MM.1S (cell line): ENCODE measurements at regions not wholly inside any gene's neighbourhood (a gene's known extent, or its start where the extent isn't known, plus 50 kb on each side); places are given as distances from the start of the nearest gene placed in this dataset.

ENCODE experiments used
- DNase-seq: peaks from one replicate; pipeline ENCODE4 v3.0.0-alpha.2; 2015
- H2AFZ ChIP-seq: fragments of 300-600 bp; sonication (generic); 2 replicates; pipeline ENCODE4 v1.6.0; 2016; ENCODE audit warnings: antibody characterized with exemption, low read length
- H3F3A ChIP-seq: fragments of 300-600 bp; sonication (generic); 2 replicates; pipeline ENCODE4 v1.6.1; 2016; ENCODE audit warnings: mild to moderate bottlenecking, antibody characterized with exemption, low read length, moderate library complexity, mixed read lengths; ENCODE audit not compliant: insufficient read depth
- H3K27ac ChIP-seq: fragments of 300-600 bp; sonication (generic); 2 replicates; pipeline ENCODE4 v1.5.1; 2016; ENCODE audit warnings: mild to moderate bottlenecking, low read length
- H3K27me3 ChIP-seq: fragments of 300-600 bp; sonication (generic); replicated peaks from 2 replicates; pipeline ENCODE4 v1.6.0; 2016; ENCODE audit warnings: low read length; ENCODE audit not compliant: insufficient read depth
- H3K36me3 ChIP-seq: fragments of 300-600 bp; sonication (generic); replicated peaks from 2 replicates; pipeline ENCODE4 v1.6.1; 2016; ENCODE audit warnings: mild to moderate bottlenecking, low read length, mixed read lengths; ENCODE audit not compliant: insufficient read depth
- H3K4me1 ChIP-seq: fragments of 300-600 bp; sonication (generic); 2 replicates; pipeline ENCODE4 v1.6.1; 2016; ENCODE audit warnings: low read length, mixed read lengths
- H3K4me2 ChIP-seq: fragments of 300-600 bp; sonication (generic); 2 replicates; pipeline ENCODE4 v1.6.0; 2016; ENCODE audit warnings: low read depth, low read length
- H3K4me3 ChIP-seq: fragments of 300-600 bp; sonication (generic); 2 replicates; pipeline ENCODE4 v1.5.1; 2016; ENCODE audit warnings: low read length, mixed read lengths
- H3K79me2 ChIP-seq: fragments of 300-600 bp; sonication (generic); 2 replicates; pipeline ENCODE4 v1.6.1; 2016; ENCODE audit warnings: mixed run types, low read length, mixed read lengths
- H3K9ac ChIP-seq: fragments of 300-600 bp; sonication (generic); 2 replicates; pipeline ENCODE4 v1.6.1; 2016; ENCODE audit warnings: low read length, mixed read lengths
- H3K9me2 ChIP-seq: fragments of 300-600 bp; sonication (generic); replicated peaks from 2 replicates; pipeline ENCODE4 v1.6.1; 2016; ENCODE audit warnings: mild to moderate bottlenecking, low read length, mixed read lengths; ENCODE audit not compliant: insufficient read depth
- H3K9me3 ChIP-seq: fragments of 300-600 bp; sonication (generic); replicated peaks from 2 replicates; pipeline ENCODE4 v1.6.1; 2016; ENCODE audit warnings: mild to moderate bottlenecking, low read length, mixed read lengths; ENCODE audit not compliant: insufficient read depth
- H4K20me1 ChIP-seq: fragments of 300-600 bp; sonication (generic); 2 replicates; pipeline ENCODE4 v1.6.1; 2016; ENCODE audit warnings: mild to moderate bottlenecking, low read length, moderate library complexity, mixed read lengths; ENCODE audit not compliant: insufficient read depth
- EZH2 ChIP-seq: fragments of 300-600 bp; sonication (generic); optimal IDR thresholded peaks from 2 replicates; pipeline ENCODE3; 2017; ENCODE audit warnings: low read depth, mild to moderate bottlenecking, antibody characterized with exemption, low read length, mixed read lengths
- EZH2phosphoT487 ChIP-seq: fragments of 300-600 bp; sonication (generic); IDR thresholded peaks from 2 replicates; pipeline ENCODE4 v1.6.1; 2018; ENCODE audit warnings: antibody characterized with exemption, low read length
- TF ChIP-seq, protein P1 (sequence below): fragments of 300-600 bp; sonication (generic); IDR thresholded peaks from 2 replicates; pipeline ENCODE4 v1.5.1; 2016; ENCODE audit warnings: antibody characterized with exemption, low read length, mixed read lengths

DNA sequence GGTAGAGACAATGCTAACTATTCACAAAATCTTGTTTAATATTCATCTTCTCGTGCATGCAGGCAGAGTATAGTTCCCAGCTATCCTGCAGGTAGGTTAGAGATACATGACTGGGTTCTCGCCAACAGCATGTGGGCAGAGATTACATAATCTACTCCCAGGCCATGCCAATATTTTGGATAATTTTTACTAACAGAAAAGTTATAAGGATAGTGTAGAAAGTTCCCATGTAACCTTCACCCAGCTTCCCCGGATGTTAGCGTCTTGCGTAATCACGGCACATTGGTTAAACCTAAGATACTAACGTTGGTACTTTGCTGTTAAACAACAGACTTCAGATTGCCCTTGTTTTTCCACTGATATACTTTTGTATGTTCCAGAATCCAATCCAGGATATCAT is 215.5 kb upstream of the LARGE1 start:
- Histone ChIP-seq H3K9ac (no peak overlapping the region), H4K20me1 (no peaks in the 10 kb centered on the region), H3F3A (no peaks in the 10 kb centered on the region), H3K4me1 (no peaks in the 10 kb centered on the region), H3K9me3 (no peaks in the 10 kb centered on the region), H3K79me2 (no peaks in the 10 kb centered on the region), H3K4me3 (no peak overlapping the region), H3K27me3 (no peaks in the 10 kb centered on the region), H3K36me3 (no peaks in the 10 kb centered on the region), H3K27ac (no peak overlapping the region), H3K9me2 (no peaks in the 10 kb centered on the region), H2AFZ (no peak overlapping the region), H3K4me2 (no peak overlapping the region)
- no peak for TF ChIP-seq EZH2phosphoT487
- no peak for DNase-seq

DNA sequence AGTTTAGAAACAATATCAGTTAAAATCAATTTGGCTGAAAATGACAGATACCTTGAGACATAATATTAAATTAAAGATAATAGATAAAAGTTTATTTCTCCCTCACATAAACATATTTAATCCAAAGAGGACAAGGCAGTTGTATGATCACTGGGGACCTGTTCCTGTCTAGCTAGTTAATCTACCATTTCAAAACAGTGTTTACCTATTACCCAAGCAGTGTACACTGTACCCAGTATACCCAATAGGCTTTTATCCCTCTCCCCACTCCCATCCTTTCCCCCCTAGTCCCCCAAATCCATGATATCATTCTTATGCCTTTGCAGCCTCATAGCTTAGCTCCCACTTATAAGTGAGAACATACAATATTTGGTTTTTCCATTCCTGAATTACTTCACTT is 229.7 kb upstream of the LARGE1 start:
- Histone ChIP-seq H3K27me3 (no peaks in the 10 kb centered on the region), H3K36me3 (no peaks in the 10 kb centered on the region), H3F3A (no peaks in the 10 kb centered on the region), H2AFZ (no peak overlapping the region), H4K20me1 (no peaks in the 10 kb centered on the region), H3K9ac (no peak overlapping the region), H3K79me2 (no peaks in the 10 kb centered on the region), H3K4me1 (no peaks in the 10 kb centered on the region), H3K4me3 (no peak overlapping the region), H3K27ac (no peak overlapping the region), H3K9me2 (no peaks in the 10 kb centered on the region), H3K9me3 (no peaks in the 10 kb centered on the region), H3K4me2 (no peak overlapping the region)
- TF ChIP-seq EZH2 (no peak), EZH2phosphoT487 (no peak)
- TF ChIP-seq, protein P1, sequence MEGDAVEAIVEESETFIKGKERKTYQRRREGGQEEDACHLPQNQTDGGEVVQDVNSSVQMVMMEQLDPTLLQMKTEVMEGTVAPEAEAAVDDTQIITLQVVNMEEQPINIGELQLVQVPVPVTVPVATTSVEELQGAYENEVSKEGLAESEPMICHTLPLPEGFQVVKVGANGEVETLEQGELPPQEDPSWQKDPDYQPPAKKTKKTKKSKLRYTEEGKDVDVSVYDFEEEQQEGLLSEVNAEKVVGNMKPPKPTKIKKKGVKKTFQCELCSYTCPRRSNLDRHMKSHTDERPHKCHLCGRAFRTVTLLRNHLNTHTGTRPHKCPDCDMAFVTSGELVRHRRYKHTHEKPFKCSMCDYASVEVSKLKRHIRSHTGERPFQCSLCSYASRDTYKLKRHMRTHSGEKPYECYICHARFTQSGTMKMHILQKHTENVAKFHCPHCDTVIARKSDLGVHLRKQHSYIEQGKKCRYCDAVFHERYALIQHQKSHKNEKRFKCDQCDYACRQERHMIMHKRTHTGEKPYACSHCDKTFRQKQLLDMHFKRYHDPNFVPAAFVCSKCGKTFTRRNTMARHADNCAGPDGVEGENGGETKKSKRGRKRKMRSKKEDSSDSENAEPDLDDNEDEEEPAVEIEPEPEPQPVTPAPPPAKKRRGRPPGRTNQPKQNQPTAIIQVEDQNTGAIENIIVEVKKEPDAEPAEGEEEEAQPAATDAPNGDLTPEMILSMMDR = no peak
- no peak for DNase-seq

DNA sequence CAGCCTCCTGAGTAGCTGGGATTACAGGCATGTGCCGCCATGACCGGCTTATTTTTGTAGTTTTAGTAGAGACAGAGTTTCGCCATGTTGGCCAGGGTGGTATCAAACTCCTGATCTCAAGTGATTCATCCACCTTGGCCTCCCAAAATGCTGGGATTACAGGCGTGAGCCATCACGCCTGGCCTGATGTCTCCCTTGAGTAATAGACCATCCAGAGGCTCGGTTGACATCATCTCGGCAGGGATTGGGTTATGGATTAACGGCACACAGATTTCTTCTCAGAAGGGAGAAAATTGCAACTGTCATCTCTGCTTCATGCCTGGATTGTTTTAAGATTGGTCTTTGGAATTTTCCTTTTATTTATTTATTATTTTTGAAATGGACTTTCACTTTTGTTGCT is 239.2 kb upstream of the LARGE1 start:
- no peaks in the 10 kb centered on the region for H3K9me3 ChIP-seq
- H3K79me2 ChIP-seq = no peaks in the 10 kb centered on the region
- no peak overlapping the region for H2AFZ ChIP-seq
- H4K20me1 ChIP-seq = no peaks in the 10 kb centered on the region
- H3K9ac ChIP-seq = no peak overlapping the region
- H3K4me2 ChIP-seq = no peak overlapping the region
- no peak for DNase-seq
- H3K36me3 ChIP-seq = no peaks in the 10 kb centered on the region
- no peak overlapping the region for H3K27ac ChIP-seq
- no peaks in the 10 kb centered on the region for H3F3A ChIP-seq
- H3K27me3 ChIP-seq = no peaks in the 10 kb centered on the region
- H3K4me1 ChIP-seq = no peaks in the 10 kb centered on the region
- H3K9me2 ChIP-seq = no peaks in the 10 kb centered on the region
- TF ChIP-seq EZH2 = no peak
- TF ChIP-seq EZH2phosphoT487 = no peak
- TF ChIP-seq, protein P1 = no peak
- no peak overlapping the region for H3K4me3 ChIP-seq

DNA sequence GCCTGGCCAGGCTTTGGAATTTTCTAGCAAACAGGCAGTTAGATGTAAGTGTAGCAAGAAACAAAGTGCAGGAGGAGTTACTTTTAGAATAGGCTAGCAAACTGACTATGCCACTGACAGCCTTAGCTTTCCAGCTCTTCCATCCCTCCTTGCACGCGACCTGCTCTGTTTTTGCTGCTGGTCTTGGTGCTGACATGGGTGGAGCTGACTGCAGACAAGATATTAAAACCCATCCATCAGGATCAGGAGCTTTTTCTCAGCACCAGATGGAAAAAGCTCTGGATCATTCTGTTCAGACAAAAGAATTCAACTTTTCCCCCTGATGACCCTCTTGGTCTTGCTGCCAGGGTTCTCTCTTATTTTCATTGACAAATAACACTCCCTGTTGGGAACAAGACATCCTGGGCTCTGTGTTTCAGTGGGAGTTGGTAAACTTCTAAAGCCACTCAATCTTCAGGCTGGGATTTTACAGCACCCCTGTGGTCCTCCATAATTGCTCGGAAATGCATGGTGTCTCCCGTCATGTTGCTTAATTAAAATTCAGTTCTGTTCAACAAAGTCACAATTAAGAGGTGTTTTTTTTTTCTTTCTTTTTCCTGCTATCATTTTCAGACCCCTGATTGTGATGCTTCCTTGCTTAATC is 240.0 kb upstream of the LARGE1 start:
- H2AFZ ChIP-seq = no peak overlapping the region
- DNase-seq = no peak
- no peak overlapping the region for H3K9ac ChIP-seq
- no peaks in the 10 kb centered on the region for H3K4me1 ChIP-seq
- no peaks in the 10 kb centered on the region for H3K79me2 ChIP-seq
- H3K9me3 ChIP-seq = no peaks in the 10 kb centered on the region
- H3K4me3 ChIP-seq = no peak overlapping the region
- no peaks in the 10 kb centered on the region for H3K36me3 ChIP-seq
- no peak overlapping the region for H3K27ac ChIP-seq
- H3K4me2 ChIP-seq = no peak overlapping the region
- H3F3A ChIP-seq = no peaks in the 10 kb centered on the region
- TF ChIP-seq EZH2phosphoT487 (no peak), EZH2 (no peak)
- TF ChIP-seq, protein P1 = no peak
- H3K9me2 ChIP-seq = no peaks in the 10 kb centered on the region
- H3K27me3 ChIP-seq = no peaks in the 10 kb centered on the region
- no peaks in the 10 kb centered on the region for H4K20me1 ChIP-seq
